Esophagus squamous epithelium (tissue), 5 donors: ENCODE measurements at regions not wholly inside any gene's neighbourhood (a gene's known extent, or its start where the extent isn't known, plus 50 kb on each side); places are given as distances from the start of the nearest gene placed in this dataset.

Experiments used
- DNase-seq: peaks from one replicate; lab custom pipeline; 2025; lab: John Stamatoyannopoulos, UW
- H3K27ac ChIP-seq, 4 donors: fragments of 200-600 bp; sonication (generic); one replicate each; pipeline ENCODE4 v1.5.1; 2016 to 2019; ENCODE audit warnings: mild to moderate bottlenecking in 1 of 4
- H3K27me3 ChIP-seq, 4 donors: fragments of 200-600 bp; sonication (generic); 1 replicate in 3 of 4; 2 replicates in 1 of 4; pipeline versions ENCODE4 v1.5.1 to v1.6.0; 2017 to 2021; ENCODE audit warnings: antibody characterized with exemption in 1 of 4
- H3K36me3 ChIP-seq, 3 donors: fragments of 200-600 bp; sonication (generic); one replicate each; pipeline ENCODE4 v1.5.1; 2016 to 2019
- H3K4me1 ChIP-seq, 3 donors: fragments of 200-600 bp; sonication (generic); one replicate each; pipeline ENCODE4 v1.5.1; 2017 to 2019
- H3K4me3 ChIP-seq, 4 donors: fragments of 200-600 bp; sonication (generic); 1 replicate in 3 of 4; 2 replicates in 1 of 4; pipeline ENCODE4 v1.5.1; 2016 to 2019; ENCODE audit warnings: mild to moderate bottlenecking in 2 of 4, moderate library complexity in 1 of 4
- H3K9me3 ChIP-seq, 3 donors: fragments of 200-600 bp; sonication (generic); one replicate each; pipeline ENCODE4 v1.5.1; 2016 to 2019
- POLR2A ChIP-seq, 4 donors: fragments of 450-650 bp; IDR thresholded peaks; one replicate each; pipeline ENCODE4 v1.6.1; 2017; ENCODE audit warnings: antibody characterized with exemption in 4 of 4, mild to moderate bottlenecking in 4 of 4, moderate library complexity in 3 of 4
- WGBS, 2 donors: methylation state at CpG; one replicate each; pipeline ENCODE4 v1.1.5; 2018; 5-methylcytosine and 5-hydroxymethylcytosine counted together
- intact Hi-C: fragments of 100-400 bp; cut with DNase I; formaldehyde crosslinking; loops from one replicate; pipeline ENCODE4 v1.15.0; 2022
- TF ChIP-seq, protein P1 (sequence below), 6 experiments: fragments of 450-650 bp in 4 of 6; fragments of 200-600 bp in 2 of 6; sonication (generic) in 2 of 6; IDR thresholded peaks; one replicate each; pipeline ENCODE4 v1.5.1; 2016 to 2019; ENCODE audit warnings: antibody characterized with exemption in 6 of 6, mild to moderate bottlenecking in 4 of 6, moderate library complexity in 4 of 6
- donor health status: DM: yes; HTN: yes; CAD: no.

DNA sequence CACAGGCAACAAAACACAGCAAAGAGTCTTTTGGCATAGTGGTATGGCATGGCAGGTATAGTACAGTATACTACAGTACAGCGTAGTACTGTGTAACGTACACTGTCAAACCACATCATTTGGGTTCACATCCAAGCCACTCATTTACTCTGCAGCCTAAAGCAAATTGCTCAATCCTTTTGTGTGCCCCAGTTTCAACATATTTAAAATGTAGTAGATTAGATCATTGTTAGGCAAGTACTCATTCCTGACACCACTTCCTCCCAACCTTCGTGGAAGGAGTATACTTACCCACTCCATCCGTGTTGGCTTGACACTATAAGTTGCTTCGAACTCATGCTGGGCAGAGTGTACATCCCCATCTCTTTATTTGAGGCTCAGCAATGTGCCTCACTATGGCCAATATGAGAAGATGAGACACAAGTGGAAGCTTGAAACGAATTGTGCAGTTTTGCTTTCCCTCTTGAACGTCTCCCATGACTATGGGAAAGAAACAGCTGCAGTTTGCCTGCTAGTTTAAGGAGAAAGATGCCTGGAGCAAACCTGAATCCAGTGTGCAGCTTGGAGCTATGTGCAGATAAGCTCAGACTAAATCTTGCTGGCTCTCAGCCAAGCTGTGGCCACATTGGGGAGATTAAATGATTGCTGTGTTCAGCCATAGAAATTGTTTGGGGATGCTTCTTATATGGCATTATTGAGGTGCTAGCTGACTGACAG is 85.7 kb upstream of the TBL1X start:
- WGBS, 2 donors, result 21 to 43% methylated on average over 6 to 7 of the region's 7 CpGs
- DNase-seq, result no peak
- intact Hi-C loops, result no loop called here
- Histone ChIP-seq H3K4me3 (no peak overlapping the region), H3K36me3 (no peaks in the 10 kb centered on the region), H3K4me1 (peaks cover 0 to 13% (median 0%) of the 10 kb centered on the region in 3 donors), H3K27ac (peak overlapping the region in 1 of 4 donors; percentile 17), H3K9me3 (no peaks in the 10 kb centered on the region), H3K27me3 (no peaks in the 10 kb centered on the region)
- TF ChIP-seq, protein P1, sequence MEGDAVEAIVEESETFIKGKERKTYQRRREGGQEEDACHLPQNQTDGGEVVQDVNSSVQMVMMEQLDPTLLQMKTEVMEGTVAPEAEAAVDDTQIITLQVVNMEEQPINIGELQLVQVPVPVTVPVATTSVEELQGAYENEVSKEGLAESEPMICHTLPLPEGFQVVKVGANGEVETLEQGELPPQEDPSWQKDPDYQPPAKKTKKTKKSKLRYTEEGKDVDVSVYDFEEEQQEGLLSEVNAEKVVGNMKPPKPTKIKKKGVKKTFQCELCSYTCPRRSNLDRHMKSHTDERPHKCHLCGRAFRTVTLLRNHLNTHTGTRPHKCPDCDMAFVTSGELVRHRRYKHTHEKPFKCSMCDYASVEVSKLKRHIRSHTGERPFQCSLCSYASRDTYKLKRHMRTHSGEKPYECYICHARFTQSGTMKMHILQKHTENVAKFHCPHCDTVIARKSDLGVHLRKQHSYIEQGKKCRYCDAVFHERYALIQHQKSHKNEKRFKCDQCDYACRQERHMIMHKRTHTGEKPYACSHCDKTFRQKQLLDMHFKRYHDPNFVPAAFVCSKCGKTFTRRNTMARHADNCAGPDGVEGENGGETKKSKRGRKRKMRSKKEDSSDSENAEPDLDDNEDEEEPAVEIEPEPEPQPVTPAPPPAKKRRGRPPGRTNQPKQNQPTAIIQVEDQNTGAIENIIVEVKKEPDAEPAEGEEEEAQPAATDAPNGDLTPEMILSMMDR (IDR thresholded peaks at IDR 0.05), result no peak
- no peak for TF ChIP-seq POLR2A (IDR thresholded peaks at IDR 0.05)

DNA sequence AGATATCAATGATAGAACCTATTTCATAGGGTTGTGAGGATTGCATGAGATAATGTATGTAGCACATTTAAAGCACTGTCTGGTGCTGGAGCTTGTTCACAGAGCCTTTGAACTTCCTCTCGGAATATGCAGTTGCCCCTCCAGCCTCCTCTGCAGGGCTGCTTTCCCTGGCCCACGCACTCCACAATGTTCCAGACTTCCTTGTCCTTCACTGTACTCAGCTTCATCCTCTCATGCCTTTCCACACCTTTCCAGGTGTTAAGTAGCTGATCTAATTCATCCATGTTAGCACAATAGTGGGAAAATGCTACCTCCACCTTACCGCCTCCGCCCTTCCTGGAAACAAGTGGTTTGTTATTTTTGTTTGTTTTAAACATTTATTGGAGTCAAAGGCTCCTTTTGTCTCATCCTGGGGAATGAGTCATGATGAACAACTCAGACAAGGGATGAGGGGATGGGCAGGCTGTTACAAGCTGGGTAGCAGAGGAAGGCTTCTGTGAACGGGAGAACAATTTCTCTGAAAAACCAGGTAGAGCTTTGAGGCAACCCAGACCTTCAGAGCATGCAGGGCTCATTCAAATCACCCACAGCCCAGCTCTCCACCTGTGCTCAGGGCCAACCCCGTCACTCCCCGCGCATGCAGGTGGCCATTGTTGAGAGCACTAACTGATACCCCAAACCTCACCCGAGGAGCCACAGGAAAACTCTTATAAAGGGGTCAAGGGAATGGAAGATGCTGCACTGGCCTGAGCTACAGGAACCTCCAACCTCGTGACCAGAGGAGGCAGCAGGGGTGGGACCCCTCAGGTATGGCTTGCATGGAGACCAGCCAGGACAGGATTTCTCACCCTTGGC is 84.9 kb upstream of the TBL1X start:
- H3K4me3 ChIP-seq, result no peak overlapping the region
- H3K4me1 ChIP-seq, result peaks cover 0 to 13% (median 0%) of the 10 kb centered on the region in 3 donors
- no peaks in the 10 kb centered on the region for H3K36me3 ChIP-seq
- intact Hi-C loops, result no loop called here
- no peak for TF ChIP-seq POLR2A (IDR thresholded peaks at IDR 0.05)
- TF ChIP-seq, protein P1 (IDR thresholded peaks at IDR 0.05), result no peak
- H3K27me3 ChIP-seq, result no peaks in the 10 kb centered on the region
- peak overlapping the region in 1 of 4 donors; percentile 17 for H3K27ac ChIP-seq
- 27 to 49% methylated on average over 3 to 8 of the region's 10 CpGs for WGBS, 2 donors
- no peak for DNase-seq
- no peaks in the 10 kb centered on the region for H3K9me3 ChIP-seq

DNA sequence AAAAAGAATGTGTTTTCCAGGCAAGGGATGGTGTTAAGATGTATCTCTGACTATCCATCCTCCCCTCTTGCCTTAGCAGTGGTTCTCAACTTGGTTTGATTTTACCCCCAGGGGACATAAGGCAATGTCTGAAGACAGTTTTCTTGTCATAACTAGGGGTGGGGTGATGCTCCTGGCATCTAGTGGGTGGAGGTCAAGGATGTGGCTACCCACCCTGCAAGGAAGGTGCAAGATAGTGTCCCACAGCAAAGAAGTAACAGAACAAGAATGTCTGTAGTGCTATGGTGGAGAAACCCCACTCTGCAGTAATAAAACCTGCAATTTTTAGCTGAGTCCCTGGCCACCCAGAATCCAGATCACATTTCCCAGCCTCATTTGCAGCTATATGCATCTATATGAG is 81.2 kb upstream of the TBL1X start:
- no peaks in the 10 kb centered on the region for H3K27me3 ChIP-seq
- H3K27ac ChIP-seq, result no peak overlapping the region
- intact Hi-C loops, result no loop called here
- TF ChIP-seq, protein P1 (IDR thresholded peaks at IDR 0.05), result no peak
- TF ChIP-seq POLR2A (IDR thresholded peaks at IDR 0.05), result no peak
- H3K36me3 ChIP-seq, result no peaks in the 10 kb centered on the region
- no peak for DNase-seq
- no peak overlapping the region for H3K4me3 ChIP-seq
- H3K4me1 ChIP-seq, result peaks cover 0 to 13% (median 0%) of the 10 kb centered on the region in 3 donors
- no peaks in the 10 kb centered on the region for H3K9me3 ChIP-seq

DNA sequence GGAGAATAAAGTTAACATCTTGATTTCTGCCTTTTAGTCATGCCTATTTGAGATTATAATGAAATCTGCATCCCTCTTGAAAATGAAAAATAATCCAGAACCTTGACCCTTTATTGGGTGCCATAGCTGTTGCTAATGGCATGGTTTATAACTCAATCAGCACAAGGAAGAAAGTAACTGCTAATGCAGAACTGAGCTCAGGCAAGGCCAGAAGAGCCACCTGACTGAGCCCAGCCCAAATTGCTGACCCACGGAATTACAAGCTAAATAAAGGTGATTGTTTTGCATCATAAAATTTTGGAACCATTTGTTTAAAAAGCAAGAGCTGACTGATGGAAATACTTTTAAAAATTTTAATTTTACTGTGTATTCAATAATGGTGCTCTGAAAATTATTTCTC is 76.4 kb upstream of the TBL1X start:
- Histone ChIP-seq H3K36me3 (no peaks in the 10 kb centered on the region), H3K27me3 (no peaks in the 10 kb centered on the region), H3K4me1 (no peaks in the 10 kb centered on the region), H3K9me3 (no peaks in the 10 kb centered on the region), H3K4me3 (no peak overlapping the region), H3K27ac (no peak overlapping the region)
- 77 to 100% methylated on average over 1 of the region's 1 CpG for WGBS, 2 donors
- intact Hi-C loops, result no loop called here
- no peak for DNase-seq
- TF ChIP-seq POLR2A (IDR thresholded peaks at IDR 0.05), result no peak
- TF ChIP-seq, protein P1 (IDR thresholded peaks at IDR 0.05), result no peak

DNA sequence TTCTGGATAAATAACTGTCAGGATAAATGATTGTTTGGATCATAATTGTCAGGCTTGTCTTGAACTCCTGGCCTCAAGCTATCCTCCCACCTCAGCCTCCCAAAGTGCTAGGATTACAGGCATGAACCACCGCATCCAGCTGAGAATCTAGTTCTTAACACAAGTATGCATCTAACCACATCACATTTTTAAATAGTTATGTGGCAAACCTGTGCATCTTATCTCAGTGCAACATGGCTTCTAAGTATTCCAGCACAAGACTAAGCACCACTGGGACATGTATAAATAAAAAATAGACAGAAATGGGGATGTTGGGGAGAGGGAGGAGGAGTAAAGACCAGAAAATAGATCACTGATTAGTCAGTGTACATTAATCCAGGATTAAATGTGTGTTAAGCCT is 74.7 kb upstream of the TBL1X start:
- no peak for DNase-seq
- H3K36me3 ChIP-seq, result no peaks in the 10 kb centered on the region
- WGBS, 2 donors, result 91 to 100% methylated on average over 1 of the region's 1 CpG
- TF ChIP-seq, protein P1 (IDR thresholded peaks at IDR 0.05), result no peak
- no peak for TF ChIP-seq POLR2A (IDR thresholded peaks at IDR 0.05)
- intact Hi-C loops, result no loop called here
- no peaks in the 10 kb centered on the region for H3K4me1 ChIP-seq
- H3K27me3 ChIP-seq, result no peaks in the 10 kb centered on the region
- H3K9me3 ChIP-seq, result no peaks in the 10 kb centered on the region
- H3K27ac ChIP-seq, result no peak overlapping the region
- H3K4me3 ChIP-seq, result no peak overlapping the region
